Upper lobe of left lung (tissue), 4 donors: ENCODE measurements at regions not wholly inside any gene's neighbourhood (a gene's known extent, or its start where the extent isn't known, plus 50 kb on each side); places are given as distances from the start of the nearest gene placed in this dataset.

Experiments
- CTCF ChIP-seq, 6 experiments: fragments of 450-650 bp in 4 of 6; fragments of 200-600 bp in 2 of 6; sonication (generic) in 2 of 6; IDR thresholded peaks; one replicate each; pipeline ENCODE4 v1.5.1; 2016 to 2019; ENCODE audit warnings: antibody characterized with exemption in 6 of 6
- EP300 ChIP-seq, 4 donors: sonication (generic); formaldehyde crosslinking; IDR thresholded peaks; one replicate each; pipeline ENCODE4 v1.5.1; 2017; ENCODE audit warnings: antibody characterized with exemption in 4 of 4, control low read depth in 2 of 4
- POLR2A ChIP-seq, 4 donors: fragments of 450-650 bp; IDR thresholded peaks; one replicate each; pipeline ENCODE4 v1.5.1; 2016 to 2017; ENCODE audit warnings: antibody characterized with exemption in 4 of 4, mild to moderate bottlenecking in 2 of 4

DNA sequence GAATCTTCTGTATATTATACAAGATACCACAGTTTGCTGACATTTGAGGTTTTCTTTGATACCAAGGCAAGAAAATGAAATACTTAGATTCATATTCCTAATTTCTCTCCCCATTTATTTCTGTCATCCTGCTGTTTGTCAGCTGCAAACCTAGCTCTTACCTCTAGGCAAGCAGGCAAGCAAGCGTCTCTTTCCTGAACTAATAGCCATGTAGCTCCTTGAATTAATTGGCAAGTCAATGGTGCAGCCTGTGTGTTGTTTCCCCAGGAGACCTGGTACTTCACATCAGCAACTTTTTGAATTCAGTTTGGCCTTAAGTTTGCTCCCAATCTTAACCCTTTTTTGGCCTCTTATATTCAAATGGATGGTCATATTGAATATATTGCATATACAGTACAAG, 573.6 kb upstream of the ARRDC3 start:
- TF ChIP-seq POLR2A (IDR thresholded peaks at IDR 0.05) = no peak
- no peak for TF ChIP-seq CTCF (IDR thresholded peaks at IDR 0.05)
- no peak for TF ChIP-seq EP300 (IDR thresholded peaks at IDR 0.05)
